ENCODE measurements at regions not wholly inside any gene's neighbourhood (a gene's known extent, or its start where the extent isn't known, plus 50 kb on each side); places are given as distances from the start of the nearest gene placed in this dataset.

DNA sequence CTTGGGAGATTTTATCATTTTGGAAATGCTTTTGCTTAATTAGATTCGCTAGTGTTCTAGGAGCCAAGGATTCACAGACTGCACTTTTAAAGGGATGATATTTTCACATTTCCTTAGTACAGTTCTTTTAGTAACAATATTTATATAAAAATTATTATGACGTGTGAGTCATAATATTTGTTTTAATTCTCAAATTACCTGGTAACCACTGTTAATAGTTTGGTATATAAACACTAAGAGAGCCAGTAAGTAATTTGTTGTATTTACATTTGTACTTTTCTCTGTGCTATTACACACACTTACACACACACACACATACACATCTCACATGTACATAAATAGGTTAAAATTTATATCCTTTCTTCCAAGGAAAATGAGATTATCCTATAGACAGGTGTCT is 58.8 kb upstream of the RAD23B start:
- intact Hi-C loops (cut with DNase I, micrococcal nuclease): no loop called here
- H3K9me3 Mint-ChIP-seq: no peaks in the 10 kb centered on the region
- no peaks in the 10 kb centered on the region for H3K36me3 Mint-ChIP-seq (ENCODE audit: low read depth)
- Histone ChIP-seq H3K4me1 (ENCODE audit: insufficient read depth, low read length) (no peaks in the 10 kb centered on the region), H3K27me3 (ENCODE audit: control insufficient read depth in 1 of 2, insufficient read depth in 2 of 2, low read length in 2 of 2) (peaks cover 2 to 15% of the 10 kb centered on the region in 2 experiments), H3K9me3 (ENCODE audit: control insufficient read depth in 1 of 2, insufficient read depth in 1 of 2, low read length in 2 of 2) (no peaks in the 10 kb centered on the region), H3K27ac (ENCODE audit: low read depth in 1 of 2, low read length in 2 of 2) (no peak overlapping the region), H3K36me3 (ENCODE audit: insufficient read depth, low read length) (no peaks in the 10 kb centered on the region), H3K4me3 (ENCODE audit: low read length) (no peak overlapping the region)
- H3K4me1 Mint-ChIP-seq (ENCODE audit: low read depth): no peaks in the 10 kb centered on the region
- H3K27ac Mint-ChIP-seq: no peak overlapping the region
- H3K27me3 Mint-ChIP-seq: peaks cover 19% of the 10 kb centered on the region
- no peak for ATAC-seq (ENCODE audit: poor library complexity)
- TF ChIP-seq, protein P1, sequence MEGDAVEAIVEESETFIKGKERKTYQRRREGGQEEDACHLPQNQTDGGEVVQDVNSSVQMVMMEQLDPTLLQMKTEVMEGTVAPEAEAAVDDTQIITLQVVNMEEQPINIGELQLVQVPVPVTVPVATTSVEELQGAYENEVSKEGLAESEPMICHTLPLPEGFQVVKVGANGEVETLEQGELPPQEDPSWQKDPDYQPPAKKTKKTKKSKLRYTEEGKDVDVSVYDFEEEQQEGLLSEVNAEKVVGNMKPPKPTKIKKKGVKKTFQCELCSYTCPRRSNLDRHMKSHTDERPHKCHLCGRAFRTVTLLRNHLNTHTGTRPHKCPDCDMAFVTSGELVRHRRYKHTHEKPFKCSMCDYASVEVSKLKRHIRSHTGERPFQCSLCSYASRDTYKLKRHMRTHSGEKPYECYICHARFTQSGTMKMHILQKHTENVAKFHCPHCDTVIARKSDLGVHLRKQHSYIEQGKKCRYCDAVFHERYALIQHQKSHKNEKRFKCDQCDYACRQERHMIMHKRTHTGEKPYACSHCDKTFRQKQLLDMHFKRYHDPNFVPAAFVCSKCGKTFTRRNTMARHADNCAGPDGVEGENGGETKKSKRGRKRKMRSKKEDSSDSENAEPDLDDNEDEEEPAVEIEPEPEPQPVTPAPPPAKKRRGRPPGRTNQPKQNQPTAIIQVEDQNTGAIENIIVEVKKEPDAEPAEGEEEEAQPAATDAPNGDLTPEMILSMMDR (IDR thresholded peaks at IDR 0.05): no peak
- DNase-seq: no peak
- ChIA-PET POLR2A (interaction anchor here (0.6 kb wide), 1 partner anchor 402 kb away, joined by 4 read pairs; no protein-coding TSS in a partner anchor), CTCF (no interaction called here)
- H3K4me3 Mint-ChIP-seq: no peak overlapping the region

DNA sequence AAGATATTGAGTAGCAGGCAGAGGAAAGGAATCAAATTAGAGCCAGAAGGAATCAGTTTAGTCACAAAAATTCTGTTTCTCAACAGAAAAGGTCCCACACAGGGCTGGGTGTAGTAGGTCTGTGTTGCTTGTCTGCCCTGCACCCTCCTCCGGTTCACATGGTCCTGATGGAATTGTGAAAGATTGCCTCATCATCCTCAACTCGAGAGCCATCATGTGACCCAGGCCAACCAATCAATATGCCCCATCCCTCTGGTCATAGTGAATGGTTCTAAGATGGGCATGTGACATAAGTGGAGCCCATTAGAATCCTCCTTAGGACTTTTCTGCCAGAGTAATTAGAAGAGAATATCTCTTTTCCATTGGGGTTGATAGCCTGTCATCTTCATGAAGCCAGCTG is 56.7 kb upstream of the RAD23B start:
- H3K4me3 Mint-ChIP-seq: no peak overlapping the region
- CTCF ChIA-PET: no interaction called here
- H3K9me3 ChIP-seq (ENCODE audit: control insufficient read depth in 1 of 2, insufficient read depth in 1 of 2, low read length in 2 of 2): no peaks in the 10 kb centered on the region

DNA sequence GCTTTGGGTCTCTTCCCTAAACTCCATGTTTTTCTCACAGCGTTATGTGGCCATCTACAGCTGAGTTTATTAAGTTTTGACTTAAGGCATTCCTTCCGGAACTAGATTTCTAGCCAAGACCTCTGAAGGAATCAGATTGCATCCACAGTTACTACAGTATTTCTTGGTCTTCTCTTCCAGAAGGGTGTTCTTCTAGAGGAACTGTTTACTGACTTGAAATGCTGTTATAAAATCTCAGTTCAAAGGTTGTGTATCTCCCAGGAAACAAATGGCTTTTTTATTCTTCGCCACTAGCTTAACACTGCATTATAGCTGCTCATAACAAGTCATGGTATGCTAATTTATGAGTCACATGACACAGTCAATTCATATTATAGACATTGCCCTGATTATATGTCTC is 55.3 kb upstream of the RAD23B start:
- no peak overlapping the region for H3K4me3 ChIP-seq (ENCODE audit: low read length)
- H3K4me1 Mint-ChIP-seq (ENCODE audit: low read depth): no peaks in the 10 kb centered on the region
- intact Hi-C loops (cut with DNase I, micrococcal nuclease): no loop called here
- no peak for DNase-seq
- no peaks in the 10 kb centered on the region for H3K9me3 Mint-ChIP-seq
- no peaks in the 10 kb centered on the region for H3K36me3 Mint-ChIP-seq (ENCODE audit: low read depth)
- ChIA-PET POLR2A (no interaction called here), CTCF (interaction anchor here (1.5 kb wide), 1 partner anchor 113 kb away, joined by 5 read pairs; no protein-coding TSS in a partner anchor)
- H3K27me3 ChIP-seq (ENCODE audit: control insufficient read depth in 1 of 2, insufficient read depth in 2 of 2, low read length in 2 of 2): peaks cover 7 to 24% of the 10 kb centered on the region in 2 experiments
- H3K9me3 ChIP-seq (ENCODE audit: control insufficient read depth in 1 of 2, insufficient read depth in 1 of 2, low read length in 2 of 2): no peaks in the 10 kb centered on the region
- no peaks in the 10 kb centered on the region for H3K36me3 ChIP-seq (ENCODE audit: insufficient read depth, low read length)
- no peaks in the 10 kb centered on the region for H3K4me1 ChIP-seq (ENCODE audit: insufficient read depth, low read length)
- no peak for ATAC-seq (ENCODE audit: poor library complexity)
- H3K27ac ChIP-seq (ENCODE audit: low read depth in 1 of 2, low read length in 2 of 2): no peak overlapping the region
- no peak overlapping the region for H3K27ac Mint-ChIP-seq
- TF ChIP-seq, protein P1 (IDR thresholded peaks at IDR 0.05): no peak
- peaks cover 43% of the 10 kb centered on the region for H3K27me3 Mint-ChIP-seq
- no peak overlapping the region for H3K4me3 Mint-ChIP-seq

More for the DNA sequence above, 56.7 kb upstream of the RAD23B start:
- ATAC-seq (ENCODE audit: poor library complexity): no peak
- DNase-seq: no peak
- Histone ChIP-seq H3K36me3 (ENCODE audit: insufficient read depth, low read length) (no peaks in the 10 kb centered on the region), H3K4me3 (ENCODE audit: low read length) (no peak overlapping the region), H3K27me3 (ENCODE audit: control insufficient read depth in 1 of 2, insufficient read depth in 2 of 2, low read length in 2 of 2) (peaks cover 7 to 24% of the 10 kb centered on the region in 2 experiments), H3K4me1 (ENCODE audit: insufficient read depth, low read length) (no peaks in the 10 kb centered on the region), H3K27ac (ENCODE audit: low read depth in 1 of 2, low read length in 2 of 2) (no peak overlapping the region)
- TF ChIP-seq, protein P1 (IDR thresholded peaks at IDR 0.05): no peak
- intact Hi-C loops (cut with DNase I, micrococcal nuclease): no loop called here
- H3K4me1 Mint-ChIP-seq (ENCODE audit: low read depth): no peaks in the 10 kb centered on the region
- no peak overlapping the region for H3K27ac Mint-ChIP-seq
- POLR2A ChIA-PET: no interaction called here
- H3K9me3 Mint-ChIP-seq: no peaks in the 10 kb centered on the region
- peaks cover 39% of the 10 kb centered on the region for H3K27me3 Mint-ChIP-seq
- no peaks in the 10 kb centered on the region for H3K36me3 Mint-ChIP-seq (ENCODE audit: low read depth)
